GM12892 (cell line): ENCODE measurements at regions not wholly inside any gene's neighbourhood (a gene's known extent, or its start where the extent isn't known, plus 50 kb on each side); places are given as distances from the start of the nearest gene placed in this dataset.

Experiments
- POLR2A ChIP-seq: IDR thresholded peaks from 2 replicates; pipeline ENCODE4 v1.6.1; 2011; ENCODE audit warnings: low read depth, low read length, control low read depth
- POLR2AphosphoS5 ChIP-seq: IDR thresholded peaks from 2 replicates; pipeline ENCODE4 v1.6.1; 2011; ENCODE audit warnings: low read depth, low read length, control low read depth
- TAF1 ChIP-seq: IDR thresholded peaks from 2 replicates; pipeline ENCODE4 v1.6.1; 2011; ENCODE audit warnings: low read depth, mild to moderate bottlenecking, control low read depth, low read length, borderline replicate concordance

DNA sequence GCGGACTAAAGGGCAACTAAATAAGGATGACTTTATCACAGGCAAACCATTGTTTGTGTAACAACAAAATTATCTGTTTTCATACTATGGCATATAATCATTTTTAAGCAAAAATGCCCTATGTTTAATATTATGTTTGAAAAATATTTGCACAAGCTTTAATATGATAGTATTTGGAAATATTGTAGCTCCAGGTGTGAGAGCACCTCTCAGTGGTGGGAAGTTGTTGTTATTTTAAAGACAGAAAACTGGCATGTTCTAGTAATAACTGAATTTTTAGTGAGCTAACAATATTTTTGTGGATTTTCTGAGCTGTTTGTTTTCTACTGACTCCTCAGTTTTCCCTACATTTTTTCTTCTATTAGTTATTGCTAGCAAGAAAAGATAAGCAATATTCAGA, 578.8 kb downstream of the KCNT2 start:
- TF ChIP-seq POLR2A (no peak), POLR2AphosphoS5 (no peak), TAF1 (no peak)
